Trophoblast cell (in vitro differentiated cells and primary cell): ENCODE measurements at regions not wholly inside any gene's neighbourhood (a gene's known extent, or its start where the extent isn't known, plus 50 kb on each side); places are given as distances from the start of the nearest gene placed in this dataset.

Source experiments
- DNase-seq, 2 donors: peaks; one replicate each; pipeline ENCODE4 v3.0.0-alpha.2; 2016
- H2AFZ ChIP-seq: 2 replicates; pipeline ENCODE4 v1.6.1; 2013; ENCODE audit warnings: low read length, moderate library complexity, mild to moderate bottlenecking; ENCODE audit not compliant: insufficient read depth, poor library complexity
- H2AK5ac ChIP-seq: 2 replicates; pipeline ENCODE4 v1.6.1; 2013; ENCODE audit warnings: mild to moderate bottlenecking, low read length
- H2BK120ac ChIP-seq: 2 replicates; pipeline ENCODE4 v1.6.1; 2013; ENCODE audit warnings: low read length, mild to moderate bottlenecking, moderate library complexity; ENCODE audit not compliant: insufficient read depth, poor library complexity
- H2BK12ac ChIP-seq: 2 replicates; pipeline ENCODE4 v1.6.1; 2013; ENCODE audit warnings: mild to moderate bottlenecking, low read length, moderate library complexity
- H2BK5ac ChIP-seq: 2 replicates; pipeline ENCODE4 v1.6.1; 2013; ENCODE audit warnings: low read length, low read depth, moderate library complexity, mild to moderate bottlenecking; ENCODE audit not compliant: poor library complexity
- H3K14ac ChIP-seq: 2 replicates; pipeline ENCODE4 v1.6.1; 2013; ENCODE audit warnings: mild to moderate bottlenecking, low read length
- H3K18ac ChIP-seq: 2 replicates; pipeline ENCODE4 v1.6.1; 2013; ENCODE audit warnings: mild to moderate bottlenecking, low read length
- H3K23ac ChIP-seq: 2 replicates; pipeline ENCODE4 v1.6.1; 2013; ENCODE audit warnings: low read length
- H3K27ac ChIP-seq: 2 replicates; pipeline ENCODE4 v1.5.1; 2013; ENCODE audit warnings: low read depth, mild to moderate bottlenecking, inconsistent platforms, low read length, moderate library complexity
- H3K27me3 ChIP-seq: 2 replicates; pipeline ENCODE4 v1.6.1; 2013; ENCODE audit warnings: inconsistent platforms, mild to moderate bottlenecking, low read length, moderate library complexity; ENCODE audit not compliant: insufficient read depth
- H3K36me3 ChIP-seq, 2 experiments: 1 replicate in 1 of 2; 2 replicates in 1 of 2; pipeline ENCODE4 v1.6.1; 2013; ENCODE audit warnings: low read length in 2 of 2, mild to moderate bottlenecking in 2 of 2, moderate library complexity in 1 of 2; ENCODE audit not compliant: insufficient read depth in 2 of 2, control insufficient read depth in 1 of 2
- H3K4ac ChIP-seq: 2 replicates; pipeline ENCODE4 v1.6.1; 2013; ENCODE audit warnings: low read depth, mild to moderate bottlenecking, low read length, moderate library complexity
- H3K4me1 ChIP-seq, 2 experiments: 1 replicate in 1 of 2; 2 replicates in 1 of 2; pipeline ENCODE4 v1.6.1; 2013; ENCODE audit warnings: low read length in 2 of 2, mild to moderate bottlenecking in 2 of 2, moderate library complexity in 1 of 2; ENCODE audit not compliant: insufficient read depth in 2 of 2, control insufficient read depth in 1 of 2
- H3K4me2 ChIP-seq: 2 replicates; pipeline ENCODE4 v1.6.1; 2013; ENCODE audit warnings: inconsistent platforms, mild to moderate bottlenecking, low read length, moderate library complexity
- H3K4me3 ChIP-seq: 2 replicates; pipeline ENCODE4 v1.5.1; 2013; ENCODE audit warnings: mild to moderate bottlenecking, low read depth, low read length, inconsistent platforms
- H3K79me1 ChIP-seq: one replicate; pipeline ENCODE4 v1.6.1; 2013; ENCODE audit warnings: low read length
- H3K79me2 ChIP-seq: 2 replicates; pipeline ENCODE4 v1.6.1; 2013; ENCODE audit warnings: low read length, mild to moderate bottlenecking; ENCODE audit not compliant: control insufficient read depth, insufficient read depth, poor library complexity
- H3K9ac ChIP-seq: 2 replicates; pipeline ENCODE4 v1.6.1; 2013; ENCODE audit warnings: mild to moderate bottlenecking, low read length
- H3K9me3 ChIP-seq: 2 replicates; pipeline ENCODE4 v1.6.1; 2013; ENCODE audit warnings: low read depth, mild to moderate bottlenecking, control low read depth, inconsistent platforms, low read length; ENCODE audit not compliant: insufficient read depth
- H4K12ac ChIP-seq: 2 replicates; pipeline ENCODE4 v1.6.1; 2013; ENCODE audit warnings: low read depth, mild to moderate bottlenecking, low read length, moderate library complexity
- H4K8ac ChIP-seq: 2 replicates; pipeline ENCODE4 v1.6.1; 2013; ENCODE audit warnings: low read depth, mild to moderate bottlenecking, low read length, moderate library complexity
- H4K91ac ChIP-seq: one replicate; pipeline ENCODE4 v1.6.1; 2013; ENCODE audit warnings: low read depth, mild to moderate bottlenecking, low read length, moderate library complexity
- WGBS: extraction: QIAGEN DNeasy Blood & Tissue Kit; methylation state at CpG from one replicate; pipeline ENCODE4 v1.1.7; 2013; ENCODE audit warnings: missing lambda C conversion rate; ENCODE audit not compliant: insufficient read length, insufficient coverage; ENCODE audit errors: extremely low coverage; 5-methylcytosine and 5-hydroxymethylcytosine counted together

GRCh38 chr16:77063676-77064016 is 127.3 kb upstream of the MON1B start:
- no peak for DNase-seq
- no CpG with 5 or more reads among the region's 1 CpG for WGBS
- no peak overlapping the region for H4K12ac ChIP-seq
- no peak overlapping the region for H4K8ac ChIP-seq
- no peak overlapping the region for H3K4me2 ChIP-seq
- no peak overlapping the region for H3K4me3 ChIP-seq
- H2AFZ ChIP-seq, result no peak overlapping the region
- no peak overlapping the region for H3K14ac ChIP-seq
- H3K36me3 ChIP-seq, result no peaks in the 10 kb centered on the region
- H3K4me1 ChIP-seq, result peaks cover 0 to 3% of the 10 kb centered on the region in 2 experiments
- H3K27me3 ChIP-seq, result no peaks in the 10 kb centered on the region
- no peak overlapping the region for H2AK5ac ChIP-seq
- H3K79me1 ChIP-seq, result no peaks in the 10 kb centered on the region
- H3K9me3 ChIP-seq, result no peaks in the 10 kb centered on the region
- H3K27ac ChIP-seq, result no peak overlapping the region
- no peak overlapping the region for H4K91ac ChIP-seq
- no peak overlapping the region for H3K23ac ChIP-seq
- no peak overlapping the region for H3K4ac ChIP-seq
- H3K18ac ChIP-seq, result no peak overlapping the region
- no peak overlapping the region for H2BK120ac ChIP-seq
- no peaks in the 10 kb centered on the region for H3K79me2 ChIP-seq
- no peak overlapping the region for H2BK12ac ChIP-seq
- no peak overlapping the region for H2BK5ac ChIP-seq
- no peak overlapping the region for H3K9ac ChIP-seq

- no CpG with 5 or more reads among the region's 7 CpGs for WGBS
- no peak overlapping the region for H4K12ac ChIP-seq
Measured at GRCh38 chr16:77064037-77064436, 127.0 kb upstream of the MON1B start.

DNA sequence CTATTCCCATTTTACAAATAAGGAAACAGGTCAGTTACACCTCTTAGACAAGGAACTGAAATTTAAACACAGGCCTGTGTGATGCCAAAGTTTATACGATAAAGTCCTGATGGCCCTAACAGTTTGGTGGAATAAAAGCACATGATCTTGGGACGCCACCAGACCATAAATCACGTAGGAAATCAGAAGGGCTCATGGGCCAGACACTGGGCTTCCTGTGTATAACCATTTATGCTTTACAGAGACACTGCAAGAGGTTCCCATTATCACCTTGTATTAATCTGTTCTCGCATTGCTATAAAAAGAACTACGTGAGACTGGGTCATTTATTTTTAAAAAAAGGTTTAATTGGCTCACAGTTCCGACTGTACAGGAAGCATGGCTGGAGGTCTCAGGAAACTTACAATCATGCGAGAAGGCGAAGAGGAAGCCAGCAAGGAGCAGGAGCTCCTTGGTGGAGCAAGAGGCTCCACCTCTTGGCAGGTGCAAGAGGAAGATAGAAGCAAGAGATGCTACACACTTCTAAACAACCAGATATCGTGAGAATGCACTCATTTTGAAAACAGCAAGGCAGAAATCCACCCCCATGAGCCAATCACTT is 124.0 kb upstream of the MON1B start:
- no peak overlapping the region for H4K8ac ChIP-seq
- peaks cover 0 to 3% of the 10 kb centered on the region in 2 experiments for H3K4me1 ChIP-seq
- no peak overlapping the region for H3K18ac ChIP-seq
- no CpG with 5 or more reads among the region's 9 CpGs for WGBS
- H3K79me1 ChIP-seq, result no peaks in the 10 kb centered on the region
- DNase-seq, result no peak
- no peak overlapping the region for H3K23ac ChIP-seq
- no peak overlapping the region for H2BK5ac ChIP-seq
- no peak overlapping the region for H4K91ac ChIP-seq
- H3K36me3 ChIP-seq, result no peaks in the 10 kb centered on the region
- no peak overlapping the region for H3K27ac ChIP-seq
- H2AK5ac ChIP-seq, result no peak overlapping the region
- H2BK120ac ChIP-seq, result no peak overlapping the region
- no peak overlapping the region for H3K14ac ChIP-seq
- no peaks in the 10 kb centered on the region for H3K9me3 ChIP-seq
- no peak overlapping the region for H4K12ac ChIP-seq
- no peak overlapping the region for H3K4me3 ChIP-seq
- H3K4me2 ChIP-seq, result no peak overlapping the region
- no peak overlapping the region for H3K9ac ChIP-seq
- no peaks in the 10 kb centered on the region for H3K27me3 ChIP-seq
- no peak overlapping the region for H2AFZ ChIP-seq
- no peak overlapping the region for H3K4ac ChIP-seq
- H3K79me2 ChIP-seq, result no peaks in the 10 kb centered on the region
- H2BK12ac ChIP-seq, result no peak overlapping the region

More at GRCh38 chr16:77064037-77064436, 127.0 kb upstream of the MON1B start:
- DNase-seq, result no peak
- no peak overlapping the region for H3K18ac ChIP-seq
- H3K4me3 ChIP-seq, result no peak overlapping the region
- H4K91ac ChIP-seq, result no peak overlapping the region
- no peak overlapping the region for H3K27ac ChIP-seq
- H2BK120ac ChIP-seq, result no peak overlapping the region
- H3K79me1 ChIP-seq, result no peaks in the 10 kb centered on the region
- no peak overlapping the region for H2BK5ac ChIP-seq
- no peak overlapping the region for H3K9ac ChIP-seq
- H2AK5ac ChIP-seq, result no peak overlapping the region
- H3K14ac ChIP-seq, result no peak overlapping the region
- no peak overlapping the region for H3K23ac ChIP-seq
- H3K4ac ChIP-seq, result no peak overlapping the region
- H3K79me2 ChIP-seq, result no peaks in the 10 kb centered on the region
- no peak overlapping the region for H2BK12ac ChIP-seq
- no peaks in the 10 kb centered on the region for H3K27me3 ChIP-seq
- no peak overlapping the region for H4K8ac ChIP-seq
- H3K9me3 ChIP-seq, result no peaks in the 10 kb centered on the region
- H3K4me1 ChIP-seq, result peaks cover 0 to 3% of the 10 kb centered on the region in 2 experiments
- no peak overlapping the region for H3K4me2 ChIP-seq
- H2AFZ ChIP-seq, result no peak overlapping the region
- no peaks in the 10 kb centered on the region for H3K36me3 ChIP-seq

DNA sequence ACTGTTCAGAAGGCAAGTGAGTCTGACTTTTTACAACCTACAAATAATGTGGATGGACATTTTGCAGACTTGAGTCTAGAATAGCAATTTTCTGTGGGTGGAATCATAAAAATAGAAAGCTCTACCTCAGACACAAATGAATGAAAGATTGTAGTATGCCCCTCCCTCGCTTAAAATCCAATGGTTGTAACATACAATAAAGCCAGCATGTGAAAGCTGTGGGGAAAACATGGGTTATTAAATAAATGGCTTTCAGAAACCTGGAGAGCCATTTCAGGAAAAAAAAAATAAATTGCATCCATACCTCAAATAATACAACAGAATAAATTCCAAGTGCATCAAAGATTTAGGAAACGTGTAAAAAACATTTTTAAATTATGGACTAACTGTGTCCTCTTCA is 123.1 kb upstream of the MON1B start:
- no peaks in the 10 kb centered on the region for H3K27me3 ChIP-seq
- H3K4me1 ChIP-seq, result peaks cover 0 to 3% of the 10 kb centered on the region in 2 experiments
- H2AFZ ChIP-seq, result no peak overlapping the region
- H3K14ac ChIP-seq, result no peak overlapping the region
- no peak overlapping the region for H3K23ac ChIP-seq
- H2AK5ac ChIP-seq, result no peak overlapping the region
- no peak overlapping the region for H3K27ac ChIP-seq
- WGBS, result no CpG with 5 or more reads among the region's 2 CpGs
- H3K9ac ChIP-seq, result no peak overlapping the region
- no peak overlapping the region for H2BK120ac ChIP-seq
- H2BK12ac ChIP-seq, result no peak overlapping the region
- H3K4me3 ChIP-seq, result no peak overlapping the region
- no peaks in the 10 kb centered on the region for H3K79me1 ChIP-seq
- H3K4me2 ChIP-seq, result no peak overlapping the region
- H3K79me2 ChIP-seq, result no peaks in the 10 kb centered on the region
- no peaks in the 10 kb centered on the region for H3K9me3 ChIP-seq
- no peak overlapping the region for H4K91ac ChIP-seq
- H2BK5ac ChIP-seq, result no peak overlapping the region
- DNase-seq, result no peak
- no peak overlapping the region for H3K18ac ChIP-seq
- H4K12ac ChIP-seq, result no peak overlapping the region
- no peak overlapping the region for H4K8ac ChIP-seq
- H3K4ac ChIP-seq, result no peak overlapping the region
- H3K36me3 ChIP-seq, result no peaks in the 10 kb centered on the region
